Brain microvascular endothelial cell (primary cell): ENCODE measurements at regions not wholly inside any gene's neighbourhood (a gene's known extent, or its start where the extent isn't known, plus 50 kb on each side); places are given as distances from the start of the nearest gene placed in this dataset.

Experiments
- DNase-seq: peaks from one replicate; pipeline ENCODE4 v3.0.0-alpha.2; 2020
- H3K27ac ChIP-seq: fragments of 250-450 bp; sonication (Bioruptor Pico); 2 replicates; pipeline ENCODE4 v1.5.1; 2020; ENCODE audit warnings: mild to moderate bottlenecking, moderate library complexity
- H3K27me3 ChIP-seq: fragments of 250-450 bp; sonication (Bioruptor Pico); replicated peaks from 2 replicates; pipeline ENCODE4 v1.5.1; 2020; ENCODE audit warnings: mild to moderate bottlenecking
- H3K36me3 ChIP-seq: fragments of 250-450 bp; sonication (Bioruptor Pico); replicated peaks from 2 replicates; pipeline ENCODE4 v1.5.1; 2020; ENCODE audit warnings: mild to moderate bottlenecking
- H3K4me3 ChIP-seq: 2 replicates; pipeline ENCODE4 v1.5.1; 2011; ENCODE audit warnings: low read depth, mild to moderate bottlenecking, control low read depth, low read length, moderate library complexity
- CTCF ChIP-seq: IDR thresholded peaks from 2 replicates; pipeline ENCODE4 v1.5.1; 2011; ENCODE audit warnings: low read depth, mild to moderate bottlenecking, moderate library complexity, low read length, control low read depth, inconsistent platforms; ENCODE audit errors: missing control alignments
- in situ Hi-C: cut with HindIII; loops from 2 replicates; pipeline ENCODE4 v1.10.0; 2017; ENCODE audit warnings: low sequenced_read_pairs, low pct_ligation_motif_present

- in situ Hi-C loops = no loop called here
- H3K4me3 ChIP-seq = no peak overlapping the region
- DNase-seq = no peak
- H3K27ac ChIP-seq = no peak overlapping the region
- H3K36me3 ChIP-seq = no peaks in the 10 kb centered on the region
- peaks cover 3% of the 10 kb centered on the region for H3K27me3 ChIP-seq
- no peak for TF ChIP-seq CTCF
These were observed 87.1 kb upstream of the KCNA1 start for GRCh38 chr12:4822572-4822971.

- no peak overlapping the region for H3K27ac ChIP-seq
- TF ChIP-seq CTCF = no peak
- in situ Hi-C loops = no loop called here
- no peaks in the 10 kb centered on the region for H3K36me3 ChIP-seq
- H3K27me3 ChIP-seq = no peaks in the 10 kb centered on the region
- DNase-seq = peak; percentile 53
- H3K4me3 ChIP-seq = no peak overlapping the region
These were observed 85.3 kb upstream of the KCNA1 start for GRCh38 chr12:4824380-4824779.

GRCh38 chr12:4825011-4825858, 84.5 kb upstream of the KCNA1 start:
- no peak overlapping the region for H3K4me3 ChIP-seq
- no peaks in the 10 kb centered on the region for H3K36me3 ChIP-seq
- no peaks in the 10 kb centered on the region for H3K27me3 ChIP-seq
- H3K27ac ChIP-seq = no peak overlapping the region
- in situ Hi-C loops = no loop called here
- no peak for TF ChIP-seq CTCF
- DNase-seq = peak; percentile 4

- DNase-seq = no peak
- no peak for TF ChIP-seq CTCF
- Histone ChIP-seq H3K36me3 (no peaks in the 10 kb centered on the region), H3K4me3 (no peak overlapping the region), H3K27me3 (no peaks in the 10 kb centered on the region), H3K27ac (no peak overlapping the region)
- in situ Hi-C loops = no loop called here
These were observed 82.8 kb upstream of the KCNA1 start for GRCh38 chr12:4826909-4827308.

- H3K36me3 ChIP-seq = no peaks in the 10 kb centered on the region
- TF ChIP-seq CTCF = no peak
- DNase-seq = no peak
- H3K27me3 ChIP-seq = no peaks in the 10 kb centered on the region
- H3K27ac ChIP-seq = no peak overlapping the region
- H3K4me3 ChIP-seq = no peak overlapping the region
- in situ Hi-C loops = no loop called here
These were observed 81.5 kb upstream of the KCNA1 start for GRCh38 chr12:4828176-4828575.
